K562 (cell line): ENCODE measurements at regions not wholly inside any gene's neighbourhood (a gene's known extent, or its start where the extent isn't known, plus 50 kb on each side); places are given as distances from the start of the nearest gene placed in this dataset.

Experiments used
- ATAC-seq: fragments of 200-7000 bp; cut with Tn5 transposase; 3 replicates; pipeline ENCODE4 v1.9.1; 2020; ENCODE audit warnings: moderate library complexity
- BruUV-seq: library from RNA; stranded (reverse); fragments of 400-500 nt; replicated peaks from 2 replicates; lab custom pipeline; 2021; lab: Mats Ljungman, UMichigan
- CTCF ChIA-PET: fragments of 300-600 bp; formaldehyde crosslinking; extraction: SDS; loops from one replicate; lab custom pipeline; 2021; ENCODE audit warnings: low intra/inter-chr PET ratio; lab: Yijun Ruan, JAX
- POLR2A ChIA-PET: fragments of 300-600, 350-650 bp; sonication (Branson Sonifier 250); formaldehyde crosslinking; extraction: SDS; loops from one replicate; lab custom pipeline; 2021; ENCODE audit warnings: antibody characterized with exemption, inconsistent platforms; lab: Yijun Ruan, JAX
- DNase-seq, 4 experiments: peaks; one replicate each; pipeline versions ENCODE4 v3.0.0 to v3.0.0-alpha.2; 2011 to 2018; ENCODE audit warnings: low spot score in 3 of 4, mixed read lengths in 3 of 4; ENCODE audit errors: extremely low read depth in 1 of 4
- FAIRE-seq: peaks from 2 replicates; lab custom pipeline; 2011; peaks lifted over from hg19 to GRCh38; lab: Jason Lieb, UNC
- H2AFZ ChIP-seq: 2 replicates; pipeline ENCODE4 v1.6.0; 2011; ENCODE audit warnings: low read depth, low read length, control low read depth, inconsistent platforms
- H3K27ac ChIP-seq: fragments of 200-600 bp; 3 replicates; pipeline ENCODE4 v1.8.0; 2011; ENCODE audit warnings: low read depth, mild to moderate bottlenecking, control low read depth, inconsistent platforms, low read length, moderate library complexity, mixed read lengths; ENCODE audit errors: extremely low read depth
- H3K27me3 ChIP-seq, 2 experiments: fragments of 300-600 bp in 1 of 2; 2 replicates in 1 of 2; 3 replicates in 1 of 2; pipeline versions ENCODE4 v1.6.0 to v1.8.0; 2011; ENCODE audit warnings: inconsistent platforms in 2 of 2, low read length in 2 of 2, mild to moderate bottlenecking in 1 of 2, mixed read lengths in 1 of 2, moderate library complexity in 1 of 2; ENCODE audit not compliant: control insufficient read depth in 2 of 2, insufficient read depth in 2 of 2
- H3K36me3 ChIP-seq: fragments of 300-600 bp; 3 replicates; pipeline ENCODE4 v1.8.0; 2011; ENCODE audit warnings: mild to moderate bottlenecking, low read length, inconsistent platforms; ENCODE audit not compliant: control insufficient read depth, insufficient read depth
- H3K4me1 ChIP-seq, 2 experiments: fragments of 200-600 bp in 1 of 2; replicated peaks in 1 of 2; 2 replicates in 1 of 2; 3 replicates in 1 of 2; pipeline versions ENCODE4 v1.5.1 to v1.8.0; 2011; ENCODE audit warnings: inconsistent platforms in 2 of 2, low read length in 2 of 2, mild to moderate bottlenecking in 1 of 2, mixed read lengths in 1 of 2, moderate library complexity in 1 of 2; ENCODE audit not compliant: control insufficient read depth in 2 of 2, insufficient read depth in 2 of 2
- H3K4me2 ChIP-seq: 2 replicates; pipeline ENCODE4 v1.6.1; 2011; ENCODE audit warnings: low read length, control low read depth, inconsistent platforms, mixed read lengths; ENCODE audit not compliant: insufficient read depth
- H3K4me3 ChIP-seq: fragments of 200-600 bp; sonication (generic), shearing (Covaris generic); 2 replicates; pipeline ENCODE4 v1.5.1; 2016; ENCODE audit warnings: control low read depth, inconsistent platforms
- H3K79me2 ChIP-seq: fragments of 200-600 bp; 3 replicates; pipeline ENCODE4 v1.8.0; 2011; ENCODE audit warnings: low read length, inconsistent platforms; ENCODE audit not compliant: control insufficient read depth, insufficient read depth
- H3K9ac ChIP-seq, 2 experiments: 2 replicates each; pipeline versions ENCODE4 v1.6.0 to v1.6.1; 2011; ENCODE audit warnings: low read depth in 2 of 2, low read length in 2 of 2, control low read depth in 1 of 2, inconsistent platforms in 1 of 2, mild to moderate bottlenecking in 1 of 2, mixed read lengths in 1 of 2; ENCODE audit not compliant: insufficient read depth in 1 of 2
- H3K9me1 ChIP-seq: one replicate; pipeline ENCODE4 v1.6.0; 2011; ENCODE audit warnings: inconsistent platforms, mild to moderate bottlenecking, low read length, moderate library complexity; ENCODE audit not compliant: control insufficient read depth, insufficient read depth
- H3K9me3 ChIP-seq: replicated peaks from 2 replicates; pipeline ENCODE4 v1.5.1; 2011; ENCODE audit warnings: low read depth, low read length, inconsistent platforms; ENCODE audit not compliant: control insufficient read depth, insufficient read depth
- H4K20me1 ChIP-seq: replicated peaks from 2 replicates; pipeline ENCODE4 v1.6.1; 2011; ENCODE audit warnings: low read length, inconsistent platforms, mixed read lengths; ENCODE audit not compliant: control insufficient read depth, insufficient read depth
- NUFIP1 ChIP-seq: fragments of 450-650 bp; IDR thresholded peaks from 2 replicates; pipeline ENCODE4 v1.6.1; 2018; ENCODE audit not compliant: partially characterized antibody
- PTBP1 ChIP-seq: fragments of 200-400 bp; formaldehyde crosslinking; IDR thresholded peaks from 2 replicates; pipeline ENCODE4 v1.6.1; 2017; ENCODE audit warnings: low read depth, low read length
- RHOXF2B ChIP-seq: fragments of 250-450 bp; sonication (Bioruptor Pico); conservative IDR thresholded peaks from 2 replicates; pipeline ENCODE4 v1.5.1; 2021
- SP1 ChIP-seq: sonication (generic); formaldehyde crosslinking; IDR thresholded peaks from 2 replicates; pipeline ENCODE4 v1.8.1; 2022; ENCODE audit warnings: mild to moderate bottlenecking, missing genetic modification reagents
- ZBTB40 ChIP-seq, 2 experiments: fragments of 450-650 bp in 1 of 2; sonication (generic) in 1 of 2; formaldehyde crosslinking in 1 of 2; IDR thresholded peaks; 2 replicates each; pipeline versions ENCODE4 v1.7.1 to v1.9.0; 2016 to 2022; ENCODE audit warnings: inconsistent platforms in 1 of 2, mild to moderate bottlenecking in 1 of 2, missing genetic modification reagents in 1 of 2
- WGBS: fragments of 100-300 bp; shearing (Covaris generic); methylation state at CpG from one replicate; pipeline ENCODE4 v1.1.6; 2016; ENCODE audit warnings: low coverage, mixed read lengths; ENCODE audit not compliant: insufficient coverage; ENCODE audit errors: missing lambda C conversion rate; 5-methylcytosine and 5-hydroxymethylcytosine counted together
- in situ Hi-C: fragments of 300-500 bp; cut with MboI; formaldehyde crosslinking; loops from 4 replicates; pipeline ENCODE4 v1.15.0; 2018; ENCODE audit warnings: inconsistent platforms, mixed read lengths
- intact Hi-C: fragments of 100-400 bp; cut with micrococcal nuclease; formaldehyde crosslinking; loops from 2 replicates; pipeline ENCODE4 v1.14.2; 2022

GRCh38 chrX:43469391-43470054 lies 186.6 kb upstream of the MAOA start:
- intact Hi-C loops, result loop anchor here (10.0 kb wide), 1 partner anchor 85 kb away; no protein-coding TSS in a partner anchor
- H3K4me3 ChIP-seq, result no peak overlapping the region
- H3K27ac ChIP-seq, result no peak overlapping the region
- H4K20me1 ChIP-seq, result no peaks in the 10 kb centered on the region
- H2AFZ ChIP-seq, result no peak overlapping the region
- H3K4me2 ChIP-seq, result no peak overlapping the region
- ChIA-PET CTCF (no interaction called here), POLR2A (interaction anchor here (0.6 kb wide), 1 partner anchor 620 kb away, joined by 4 read pairs; no protein-coding TSS in a partner anchor)
- no peaks in the 10 kb centered on the region for H3K4me1 ChIP-seq
- no peaks in the 10 kb centered on the region for H3K9me1 ChIP-seq
- BruUV-seq, result no TSS peak
- H3K79me2 ChIP-seq, result no peaks in the 10 kb centered on the region
- in situ Hi-C loops, result no loop called here
- H3K27me3 ChIP-seq, result no peaks in the 10 kb centered on the region
- TF ChIP-seq PTBP1 (no peak), RHOXF2B (CRISPR knock-in tag) (no peak), SP1 (no peak), NUFIP1 (no peak), ZBTB40 (IDR thresholded peaks at IDR 0.05) (peak; percentile 67), ZBTB40 (CRISPR knock-in tag; IDR thresholded peaks at IDR 0.05) (no peak)
- FAIRE-seq (no peak), DNase-seq (no peak), ATAC-seq (no peak)
- no peaks in the 10 kb centered on the region for H3K36me3 ChIP-seq
- WGBS, result 0% methylated on average over 1 of the region's 2 CpGs
- no peaks in the 10 kb centered on the region for H3K9me3 ChIP-seq
- H3K9ac ChIP-seq, result no peak overlapping the region
